Endothelial cell (in vitro differentiated cells): ENCODE measurements at regions not wholly inside any gene's neighbourhood (a gene's known extent, or its start where the extent isn't known, plus 50 kb on each side); places are given as distances from the start of the nearest gene placed in this dataset.

Experiments
- DNase-seq: peaks from one replicate; pipeline ENCODE4 v3.0.0; 2021; ENCODE audit warnings: low spot score
- H3K27ac Mint-ChIP-seq: one replicate; pipeline ENCODE4 v1.8.0; 2021; ENCODE audit warnings: mixed read lengths, inconsistent platforms; ENCODE audit not compliant: unreplicated experiment
- H3K27me3 Mint-ChIP-seq: one replicate; pipeline ENCODE4 v1.8.0; 2021; ENCODE audit warnings: mild to moderate bottlenecking, moderate library complexity, mixed read lengths, inconsistent platforms; ENCODE audit not compliant: unreplicated experiment
- H3K36me3 Mint-ChIP-seq: one replicate; pipeline ENCODE4 v1.8.0; 2021; ENCODE audit warnings: mild to moderate bottlenecking, low read depth, mixed read lengths, inconsistent platforms; ENCODE audit not compliant: unreplicated experiment
- H3K4me1 Mint-ChIP-seq: one replicate; pipeline ENCODE4 v1.8.0; 2021; ENCODE audit warnings: mild to moderate bottlenecking, mixed read lengths, inconsistent platforms; ENCODE audit not compliant: unreplicated experiment
- H3K4me3 Mint-ChIP-seq: one replicate; pipeline ENCODE4 v1.8.0; 2021; ENCODE audit warnings: mild to moderate bottlenecking, mixed read lengths, inconsistent platforms; ENCODE audit not compliant: unreplicated experiment
- H3K9me3 Mint-ChIP-seq: one replicate; pipeline ENCODE4 v1.8.0; 2021; ENCODE audit warnings: mixed read lengths, inconsistent platforms; ENCODE audit not compliant: unreplicated experiment
- CTCF ChIP-seq: fragments of 200-600 bp; sonication (generic); IDR thresholded peaks from one replicate; pipeline ENCODE4 v1.5.0; 2021; ENCODE audit warnings: antibody characterized with exemption; ENCODE audit not compliant: unreplicated experiment

DNA sequence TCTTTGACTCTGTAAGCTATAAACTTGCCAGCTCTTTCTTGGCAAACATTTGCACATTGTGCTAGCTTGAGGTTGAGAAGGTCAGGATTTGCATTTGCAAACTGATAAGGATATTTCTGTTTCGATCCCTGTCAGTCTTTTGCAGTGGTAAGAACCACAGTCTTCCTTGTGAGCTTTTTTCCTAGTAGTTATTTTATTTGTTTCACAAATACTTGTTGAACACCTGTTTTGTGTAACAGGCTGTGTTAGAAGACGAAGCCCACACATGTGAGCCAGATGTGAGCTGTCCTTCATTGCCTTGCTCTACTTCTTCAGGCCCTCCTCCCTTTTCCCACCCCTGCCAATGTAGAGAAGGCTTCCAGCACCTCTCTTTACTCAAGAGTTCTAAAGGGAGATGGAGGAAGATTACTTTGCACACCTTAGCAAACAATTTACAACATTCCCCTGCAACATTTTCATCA, 327.0 kb upstream of the KLF4 start:
- peaks cover 4% of the 10 kb centered on the region for H3K4me1 Mint-ChIP-seq
- no peaks in the 10 kb centered on the region for H3K36me3 Mint-ChIP-seq
- no peaks in the 10 kb centered on the region for H3K9me3 Mint-ChIP-seq
- no peak for DNase-seq
- no peak overlapping the region for H3K27ac Mint-ChIP-seq
- H3K27me3 Mint-ChIP-seq: peaks cover 1% of the 10 kb centered on the region
- no peak for TF ChIP-seq CTCF
- no peak overlapping the region for H3K4me3 Mint-ChIP-seq

GRCh38 chr9:107815782-107816560, 326.4 kb upstream of the KLF4 start:
- Mint-ChIP-seq H3K36me3 (no peaks in the 10 kb centered on the region), H3K4me1 (peaks cover 4% of the 10 kb centered on the region), H3K9me3 (no peaks in the 10 kb centered on the region), H3K27ac (no peak overlapping the region), H3K4me3 (no peak overlapping the region), H3K27me3 (peaks cover 1% of the 10 kb centered on the region)
- no peak for DNase-seq
- no peak for TF ChIP-seq CTCF

DNA sequence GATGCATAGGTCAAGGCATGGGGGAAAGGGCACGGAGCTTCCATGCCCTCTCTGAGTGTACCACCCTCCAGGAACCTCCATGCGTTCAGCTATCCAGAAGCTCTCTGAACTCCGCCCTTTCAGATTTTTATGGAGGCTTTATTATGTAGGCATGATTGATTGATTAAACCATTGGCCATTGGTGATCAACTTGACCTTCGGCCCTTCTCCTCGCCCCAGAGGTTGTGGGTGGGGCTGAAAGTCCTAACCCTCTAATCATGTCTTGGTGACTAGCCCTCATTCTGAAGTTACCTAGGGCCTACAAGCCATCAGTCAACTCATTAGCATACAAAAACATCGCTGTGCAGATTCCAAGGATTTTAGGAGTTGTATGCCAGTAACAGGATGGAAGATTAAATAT, 323.7 kb upstream of the KLF4 start:
- Mint-ChIP-seq H3K27me3 (peaks cover 1% of the 10 kb centered on the region), H3K4me3 (no peak overlapping the region), H3K36me3 (no peaks in the 10 kb centered on the region), H3K27ac (no peak overlapping the region), H3K9me3 (no peaks in the 10 kb centered on the region), H3K4me1 (peaks cover under 1% of the 10 kb centered on the region)
- no peak for TF ChIP-seq CTCF
- no peak for DNase-seq

GRCh38 chr9:107810461-107810961, 320.9 kb upstream of the KLF4 start:
- H3K27me3 Mint-ChIP-seq: peaks cover 1% of the 10 kb centered on the region
- no peak overlapping the region for H3K27ac Mint-ChIP-seq
- TF ChIP-seq CTCF: no peak
- DNase-seq: no peak
- H3K4me1 Mint-ChIP-seq: peaks cover 5% of the 10 kb centered on the region
- H3K4me3 Mint-ChIP-seq: no peak overlapping the region
- H3K36me3 Mint-ChIP-seq: no peaks in the 10 kb centered on the region
- H3K9me3 Mint-ChIP-seq: no peaks in the 10 kb centered on the region

DNA sequence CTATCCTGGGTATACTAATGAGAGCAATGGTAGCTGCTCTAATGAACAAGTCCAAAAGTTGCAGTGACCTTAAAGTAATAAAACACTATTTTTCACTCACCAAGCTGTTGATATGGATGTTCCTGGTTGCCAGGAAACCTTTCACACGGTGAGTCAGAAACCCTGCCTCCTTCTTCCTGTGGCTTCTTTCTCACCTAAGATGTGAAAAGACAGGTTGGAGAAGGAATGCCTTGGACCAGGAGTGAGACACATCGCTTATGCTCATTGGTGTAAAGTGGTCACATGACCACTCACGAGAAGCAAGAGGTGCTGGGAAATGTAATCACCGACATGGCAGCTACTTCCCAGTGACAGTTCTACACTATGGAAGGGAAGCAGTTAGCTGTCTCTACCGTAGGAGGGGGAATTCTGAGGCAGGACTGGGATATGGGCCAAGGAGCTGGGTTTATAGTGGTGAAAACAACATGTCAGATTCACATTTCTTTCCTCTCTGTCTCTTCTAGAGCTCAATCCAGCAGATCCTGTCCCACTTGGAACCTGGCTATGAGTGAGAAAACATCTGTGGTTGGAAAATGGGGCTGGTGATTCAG, 320.4 kb upstream of the KLF4 start:
- Mint-ChIP-seq H3K36me3 (no peaks in the 10 kb centered on the region), H3K9me3 (no peaks in the 10 kb centered on the region), H3K4me1 (peaks cover 5% of the 10 kb centered on the region), H3K27me3 (peaks cover 1% of the 10 kb centered on the region), H3K27ac (no peak overlapping the region), H3K4me3 (no peak overlapping the region)
- no peak for TF ChIP-seq CTCF
- DNase-seq: no peak
